Endothelial cell of umbilical vein (primary cell): ENCODE measurements at regions not wholly inside any gene's neighbourhood (a gene's known extent, or its start where the extent isn't known, plus 50 kb on each side); places are given as distances from the start of the nearest gene placed in this dataset.
A peak's percentile ranks its signal among the peaks of the same experiment; 100 is the strongest.

Experiments used
- BruUV-seq: library from RNA; stranded (reverse); fragments of 400-500 nt; replicated peaks from 2 replicates; lab custom pipeline; 2021; lab: Mats Ljungman, UMichigan
- CTCF ChIA-PET: fragments of 300-600, 350-600 bp; sonication (Branson Sonifier 250); formaldehyde crosslinking; loops from one replicate; lab custom pipeline; 2021; ENCODE audit warnings: antibody characterized with exemption, inconsistent platforms; lab: Charles Lee
- POLR2A ChIA-PET: fragments of 300-600, 350-600 bp; sonication (Branson Sonifier 250); formaldehyde crosslinking; loops from one replicate; lab custom pipeline; 2021; ENCODE audit warnings: antibody characterized with exemption, inconsistent platforms; lab: Charles Lee
- DNase-seq: peaks from one replicate; pipeline ENCODE4 v3.0.0-alpha.2; 2011; ENCODE audit warnings: low read depth, low spot score
- FAIRE-seq: peaks from 2 replicates; lab custom pipeline; 2011; peaks lifted over from hg19 to GRCh38; lab: Jason Lieb, UNC
- H2AFZ ChIP-seq: 2 replicates; pipeline ENCODE4 v1.6.0; 2012; ENCODE audit warnings: low read depth, low read length, control low read depth, inconsistent platforms
- H3K27ac ChIP-seq: 2 replicates; pipeline ENCODE4 v1.5.1; 2011; ENCODE audit warnings: low read depth, mild to moderate bottlenecking, control low read depth, low read length, moderate library complexity; ENCODE audit not compliant: insufficient read depth
- H3K27me3 ChIP-seq, 2 experiments: 2 replicates each; pipeline versions ENCODE4 v1.6.0 to v1.6.1; 2011; ENCODE audit warnings: low read length in 2 of 2, mixed read lengths in 1 of 2; ENCODE audit not compliant: control insufficient read depth in 2 of 2, insufficient read depth in 2 of 2
- H3K36me3 ChIP-seq, 2 experiments: 2 replicates in 1 of 2; 3 replicates in 1 of 2; pipeline ENCODE4 v1.5.1; 2011; ENCODE audit warnings: low read length in 2 of 2, mild to moderate bottlenecking in 1 of 2, moderate library complexity in 1 of 2; ENCODE audit not compliant: control insufficient read depth in 2 of 2, insufficient read depth in 2 of 2; ENCODE audit errors: extremely low read depth in 1 of 2
- H3K4me1 ChIP-seq: 3 replicates; pipeline ENCODE4 v1.5.1; 2011; ENCODE audit warnings: mild to moderate bottlenecking, low read length; ENCODE audit not compliant: control insufficient read depth, insufficient read depth; ENCODE audit errors: extremely low read depth
- H3K4me2 ChIP-seq: 2 replicates; pipeline ENCODE4 v1.6.1; 2011; ENCODE audit warnings: low read length, control low read depth, mixed read lengths; ENCODE audit not compliant: insufficient read depth
- H3K4me3 ChIP-seq, 3 experiments: fragments of 200-600 bp in 1 of 3; sonication (generic), shearing (Covaris generic) in 1 of 3; replicated peaks in 1 of 3; 2 replicates each; pipeline ENCODE4 v1.5.1; 2011 to 2016; ENCODE audit warnings: control low read depth in 3 of 3, low read length in 3 of 3, mild to moderate bottlenecking in 2 of 3, inconsistent platforms in 1 of 3, low read depth in 1 of 3, moderate library complexity in 1 of 3; ENCODE audit not compliant: insufficient read depth in 1 of 3
- H3K79me2 ChIP-seq: 2 replicates; pipeline ENCODE4 v1.6.0; 2012; ENCODE audit warnings: low read length, inconsistent platforms; ENCODE audit not compliant: control insufficient read depth, insufficient read depth
- H3K9ac ChIP-seq: replicated peaks from 2 replicates; pipeline ENCODE3; 2011; ENCODE audit warnings: low read length, control low read depth; ENCODE audit not compliant: insufficient read depth; ENCODE audit errors: extremely low read depth
- H3K9me1 ChIP-seq: replicated peaks from 3 replicates; pipeline ENCODE4 v1.6.0; 2011; ENCODE audit warnings: mild to moderate bottlenecking, low read length; ENCODE audit not compliant: control insufficient read depth, insufficient read depth; ENCODE audit errors: extremely low read depth
- H3K9me3 ChIP-seq: replicated peaks from 2 replicates; pipeline ENCODE4 v1.5.1; 2012; ENCODE audit warnings: low read length, inconsistent platforms; ENCODE audit not compliant: control insufficient read depth, insufficient read depth
- H4K20me1 ChIP-seq: replicated peaks from 2 replicates; pipeline ENCODE3; 2011; ENCODE audit warnings: mild to moderate bottlenecking, low read length; ENCODE audit not compliant: control insufficient read depth, insufficient read depth; ENCODE audit errors: extremely low read depth
- CTCF ChIP-seq, 2 donors: IDR thresholded peaks; 1 replicate in 1 of 2; 2 replicates in 1 of 2; pipeline ENCODE4 v1.5.1; 2011; ENCODE audit warnings: low read length in 2 of 2, mild to moderate bottlenecking in 2 of 2, moderate library complexity in 2 of 2, control low read depth in 1 of 2, inconsistent platforms in 1 of 2, low read depth in 1 of 2; ENCODE audit not compliant: insufficient read depth in 1 of 2; ENCODE audit errors: extremely low read depth in 1 of 2
- EZH2 ChIP-seq: IDR thresholded peaks from 2 replicates; pipeline ENCODE4 v1.6.1; 2012; ENCODE audit warnings: borderline replicate concordance, low read depth, mild to moderate bottlenecking, moderate library complexity, low read length, inconsistent platforms; ENCODE audit not compliant: severe bottlenecking
- FOS ChIP-seq: IDR thresholded peaks from 2 replicates; pipeline ENCODE4 v1.6.1; 2011; ENCODE audit warnings: mild to moderate bottlenecking, low read length, moderate library complexity, borderline replicate concordance; ENCODE audit not compliant: insufficient read depth
- GATA2 ChIP-seq: IDR thresholded peaks from 2 replicates; pipeline ENCODE4 v1.7.0; 2011; ENCODE audit warnings: low read depth, mild to moderate bottlenecking, moderate library complexity, mixed read lengths, low read length; ENCODE audit not compliant: insufficient read length, insufficient read depth
- JUN ChIP-seq: IDR thresholded peaks from 2 replicates; pipeline ENCODE4 v1.6.1; 2011; ENCODE audit warnings: borderline replicate concordance, low read depth; ENCODE audit not compliant: insufficient read length, insufficient read depth
- MAX ChIP-seq: IDR thresholded peaks from 2 replicates; pipeline ENCODE4 v1.6.1; 2011; ENCODE audit not compliant: insufficient read depth, insufficient read length
- MYC ChIP-seq: IDR thresholded peaks from one replicate; pipeline ENCODE4 v1.6.1; 2011; ENCODE audit warnings: mild to moderate bottlenecking, low read depth, low read length
- POLR2A ChIP-seq: IDR thresholded peaks from 2 replicates; pipeline ENCODE4 v1.6.1; 2012; ENCODE audit warnings: low read depth, mild to moderate bottlenecking, control low read depth, low read length
- POLR2AphosphoS5 ChIP-seq: IDR thresholded peaks from 2 replicates; pipeline ENCODE4 v1.6.1; 2012; ENCODE audit warnings: low read depth, mild to moderate bottlenecking, control low read depth, low read length, moderate library complexity; ENCODE audit not compliant: insufficient read depth
- dilution Hi-C: fragments of 300-500 bp; cut with MboI; formaldehyde crosslinking; loops from one replicate; pipeline ENCODE4 v1.15.0; 2019; ENCODE audit warnings: low sequenced_read_pairs; ENCODE audit not compliant: extremely low pct_ligation_motif_present
- intact Hi-C: fragments of 100-400 bp; cut with micrococcal nuclease; formaldehyde crosslinking; loops from one replicate; pipeline ENCODE4 v1.10.0; 2022

- Histone ChIP-seq H3K9me1 (no peaks in the 10 kb centered on the region), H3K9me3 (no peaks in the 10 kb centered on the region), H3K36me3 (no peaks in the 10 kb centered on the region), H3K4me2 (peak overlapping the region; percentile 6), H3K4me1 (peaks cover 24% of the 10 kb centered on the region), H3K4me3 (no peak overlapping the region), H3K27ac (no peak overlapping the region), H4K20me1 (no peaks in the 10 kb centered on the region), H2AFZ (no peak overlapping the region), H3K27me3 (no peaks in the 10 kb centered on the region), H3K9ac (no peak overlapping the region), H3K79me2 (no peaks in the 10 kb centered on the region)
- ChIA-PET POLR2A (no interaction called here), CTCF (interaction anchor here (0.6 to 1.8 kb wide), 10 partner anchors 8 to 458 kb away, joined by 3 to 5 read pairs (median 3); no protein-coding TSS in a partner anchor)
- BruUV-seq: no TSS peak
- no peak for FAIRE-seq
- TF ChIP-seq CTCF (IDR thresholded peaks at IDR 0.05; ENCODE audit: extremely low read depth in 1 of 2, insufficient read depth in 1 of 2, low read depth in 1 of 2, low read length in 2 of 2) (no peak), MYC (no peak), GATA2 (no peak), EZH2 (no peak), POLR2A (no peak), MAX (no peak), JUN (no peak), POLR2AphosphoS5 (no peak), FOS (no peak)
- dilution Hi-C loops: no loop called here
- DNase-seq: no peak
- intact Hi-C loops: loop anchor here (10.0 kb wide), 1 partner anchor 788 kb away; no protein-coding TSS in a partner anchor
These were observed 171.8 kb downstream of the TOMM20 start for GRCh38 chr1:234956821-234957329.
